ENCODE measurements at regions not wholly inside any gene's neighbourhood (a gene's known extent, or its start where the extent isn't known, plus 50 kb on each side); places are given as distances from the start of the nearest gene placed in this dataset.

- no peak for TF ChIP-seq POLR2A (IDR thresholded peaks at IDR 0.05)
- no peak for TF ChIP-seq CTCF (IDR thresholded peaks at IDR 0.05)
These were observed 72.5 kb downstream of the SCG2 start for GRCh38 chr2:223529696-223530095.
